ENCODE measurements at regions not wholly inside any gene's neighbourhood (a gene's known extent, or its start where the extent isn't known, plus 50 kb on each side); places are given as distances from the start of the nearest gene placed in this dataset.

DNA sequence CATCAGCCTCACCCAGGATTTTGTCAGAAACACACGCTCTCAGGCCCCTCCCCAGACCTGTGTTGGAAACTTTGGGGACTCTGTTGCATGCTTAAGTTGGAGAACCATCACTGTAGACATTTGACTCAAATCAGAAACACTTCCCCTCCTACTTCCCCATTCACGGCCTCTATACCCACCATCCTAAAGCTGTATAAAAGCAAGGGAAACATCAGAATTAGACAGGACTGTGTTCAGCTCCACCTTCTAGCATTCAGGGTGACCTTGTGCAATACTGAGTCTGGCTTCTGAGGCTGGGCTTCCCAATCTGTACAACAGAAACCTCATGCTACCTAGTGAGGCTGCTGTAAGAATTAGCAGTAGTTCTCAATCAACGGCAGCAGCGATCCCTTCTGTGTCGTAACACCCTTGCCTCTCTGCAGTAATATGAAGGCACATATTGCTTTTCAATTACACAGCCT, 252.3 kb downstream of the LY86 start:
- H3K4me1 Mint-ChIP-seq (ENCODE audit: low read depth), result no peaks in the 10 kb centered on the region
- peaks cover 2% of the 10 kb centered on the region for H3K36me3 Mint-ChIP-seq (ENCODE audit: insufficient read depth)
- H3K4me3 Mint-ChIP-seq (ENCODE audit: low read depth), result no peak overlapping the region
- TF ChIP-seq, protein P1, sequence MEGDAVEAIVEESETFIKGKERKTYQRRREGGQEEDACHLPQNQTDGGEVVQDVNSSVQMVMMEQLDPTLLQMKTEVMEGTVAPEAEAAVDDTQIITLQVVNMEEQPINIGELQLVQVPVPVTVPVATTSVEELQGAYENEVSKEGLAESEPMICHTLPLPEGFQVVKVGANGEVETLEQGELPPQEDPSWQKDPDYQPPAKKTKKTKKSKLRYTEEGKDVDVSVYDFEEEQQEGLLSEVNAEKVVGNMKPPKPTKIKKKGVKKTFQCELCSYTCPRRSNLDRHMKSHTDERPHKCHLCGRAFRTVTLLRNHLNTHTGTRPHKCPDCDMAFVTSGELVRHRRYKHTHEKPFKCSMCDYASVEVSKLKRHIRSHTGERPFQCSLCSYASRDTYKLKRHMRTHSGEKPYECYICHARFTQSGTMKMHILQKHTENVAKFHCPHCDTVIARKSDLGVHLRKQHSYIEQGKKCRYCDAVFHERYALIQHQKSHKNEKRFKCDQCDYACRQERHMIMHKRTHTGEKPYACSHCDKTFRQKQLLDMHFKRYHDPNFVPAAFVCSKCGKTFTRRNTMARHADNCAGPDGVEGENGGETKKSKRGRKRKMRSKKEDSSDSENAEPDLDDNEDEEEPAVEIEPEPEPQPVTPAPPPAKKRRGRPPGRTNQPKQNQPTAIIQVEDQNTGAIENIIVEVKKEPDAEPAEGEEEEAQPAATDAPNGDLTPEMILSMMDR (IDR thresholded peaks at IDR 0.05; ENCODE audit: unreplicated experiment), result no peak
- peaks cover 5% of the 10 kb centered on the region for H3K9me3 Mint-ChIP-seq (ENCODE audit: low read depth)
- DNase-seq (ENCODE audit: low spot score, unreplicated experiment), result no peak
- peaks cover 30% of the 10 kb centered on the region for H3K27me3 Mint-ChIP-seq
- H3K27ac Mint-ChIP-seq, result no peak overlapping the region

GRCh38 chr6:6841571-6841970, 253.1 kb downstream of the LY86 start:
- no peaks in the 10 kb centered on the region for H3K4me1 Mint-ChIP-seq (ENCODE audit: low read depth)
- peaks cover 29% of the 10 kb centered on the region for H3K27me3 Mint-ChIP-seq
- H3K27ac Mint-ChIP-seq, result no peak overlapping the region
- no peak for DNase-seq (ENCODE audit: low spot score, unreplicated experiment)
- no peak overlapping the region for H3K4me3 Mint-ChIP-seq (ENCODE audit: low read depth)
- peaks cover 2% of the 10 kb centered on the region for H3K36me3 Mint-ChIP-seq (ENCODE audit: insufficient read depth)
- TF ChIP-seq, protein P1 (IDR thresholded peaks at IDR 0.05; ENCODE audit: unreplicated experiment), result no peak
- peaks cover 11% of the 10 kb centered on the region for H3K9me3 Mint-ChIP-seq (ENCODE audit: low read depth)

DNA sequence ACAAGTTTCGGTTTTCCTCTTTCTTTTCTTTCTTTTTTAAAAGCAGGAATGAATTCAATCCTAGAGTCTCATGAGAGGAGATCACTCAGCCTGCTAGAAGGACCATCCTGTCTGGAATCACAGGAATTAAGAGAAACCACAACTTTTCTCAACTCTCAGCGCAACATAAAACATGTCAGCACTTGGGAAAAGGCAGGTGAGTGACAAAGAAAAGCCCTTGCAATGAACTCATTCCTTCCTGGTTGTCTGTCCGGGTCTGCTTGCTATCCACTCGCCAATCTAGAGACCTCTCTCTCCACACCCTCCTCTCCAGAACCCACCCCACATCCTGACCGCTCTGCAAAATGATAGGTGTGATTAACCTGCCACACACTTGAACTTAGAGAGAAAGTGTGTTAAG, 253.8 kb downstream of the LY86 start:
- Mint-ChIP-seq H3K4me3 (ENCODE audit: low read depth) (no peak overlapping the region), H3K36me3 (ENCODE audit: insufficient read depth) (peaks cover 2% of the 10 kb centered on the region), H3K27ac (no peak overlapping the region), H3K27me3 (peaks cover 27% of the 10 kb centered on the region), H3K4me1 (ENCODE audit: low read depth) (no peaks in the 10 kb centered on the region), H3K9me3 (ENCODE audit: low read depth) (peaks cover 11% of the 10 kb centered on the region)
- DNase-seq (ENCODE audit: low spot score, unreplicated experiment), result no peak
- TF ChIP-seq, protein P1 (IDR thresholded peaks at IDR 0.05; ENCODE audit: unreplicated experiment), result no peak

- peaks cover 22% of the 10 kb centered on the region for H3K27me3 Mint-ChIP-seq
- peaks cover 2% of the 10 kb centered on the region for H3K36me3 Mint-ChIP-seq (ENCODE audit: insufficient read depth)
- peaks cover 11% of the 10 kb centered on the region for H3K9me3 Mint-ChIP-seq (ENCODE audit: low read depth)
- no peak overlapping the region for H3K27ac Mint-ChIP-seq
- H3K4me1 Mint-ChIP-seq (ENCODE audit: low read depth), result no peaks in the 10 kb centered on the region
- DNase-seq (ENCODE audit: low spot score, unreplicated experiment), result no peak
- H3K4me3 Mint-ChIP-seq (ENCODE audit: low read depth), result no peak overlapping the region
- TF ChIP-seq, protein P1 (IDR thresholded peaks at IDR 0.05; ENCODE audit: unreplicated experiment), result no peak
Observed at GRCh38 chr6:6843057-6843627, 254.6 kb downstream of the LY86 start.

DNA sequence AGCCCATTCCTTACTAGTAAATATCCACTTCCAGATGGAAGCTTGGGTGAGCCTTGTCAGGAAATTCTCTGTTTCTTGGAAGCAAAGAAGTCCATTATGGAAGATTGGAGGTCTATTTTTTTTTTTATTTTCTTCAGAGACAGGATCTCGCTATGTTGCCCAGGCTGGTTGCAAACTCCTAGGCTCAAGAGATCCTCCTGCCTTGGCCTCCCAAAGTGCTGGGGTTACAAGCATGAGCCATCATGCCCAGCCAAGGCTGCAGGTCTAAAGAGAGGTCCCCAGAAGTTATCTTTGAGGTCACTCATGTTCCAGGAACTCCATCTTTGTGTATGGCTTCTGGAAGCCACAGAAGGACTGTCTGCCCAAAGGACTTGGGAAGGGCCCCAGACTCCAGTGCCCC, 255.3 kb downstream of the LY86 start:
- DNase-seq (ENCODE audit: low spot score, unreplicated experiment), result no peak
- TF ChIP-seq, protein P1 (IDR thresholded peaks at IDR 0.05; ENCODE audit: unreplicated experiment), result no peak
- Mint-ChIP-seq H3K27ac (no peak overlapping the region), H3K9me3 (ENCODE audit: low read depth) (peaks cover 11% of the 10 kb centered on the region), H3K4me3 (ENCODE audit: low read depth) (no peak overlapping the region), H3K27me3 (peaks cover 22% of the 10 kb centered on the region), H3K4me1 (ENCODE audit: low read depth) (no peaks in the 10 kb centered on the region), H3K36me3 (ENCODE audit: insufficient read depth) (peaks cover 2% of the 10 kb centered on the region)

All from progenitor cell of endocrine pancreas (in vitro differentiated cells).